SK-N-SH treated with all-trans-retinoic acid at 6 μM for 48 hours (cell line): ENCODE measurements at regions not wholly inside any gene's neighbourhood (a gene's known extent, or its start where the extent isn't known, plus 50 kb on each side); places are given as distances from the start of the nearest gene placed in this dataset.
"Not testable (repeated sequence)": the region's sequence is repeated elsewhere in the genome, so short reads cannot be mapped to it uniquely, and the experiment has no call there.

Experiments
- ARNTL ChIP-seq: fragments of 450-650 bp; formaldehyde crosslinking; IDR thresholded peaks from 2 replicates; pipeline ENCODE4 v1.5.0; 2020; ENCODE audit warnings: low read depth, mild to moderate bottlenecking, moderate library complexity, borderline replicate concordance
- BACH2 ChIP-seq: fragments of 250-450 bp; sonication (Bioruptor Pico); IDR thresholded peaks from 2 replicates; pipeline ENCODE4 v1.9.0; 2021; ENCODE audit warnings: mild to moderate bottlenecking, borderline replicate concordance
- ESRRG ChIP-seq: fragments of 250-450 bp; sonication (Bioruptor Pico); IDR thresholded peaks from 2 replicates; pipeline ENCODE4 v1.6.1; 2021; ENCODE audit warnings: mild to moderate bottlenecking
- OSR1 ChIP-seq: fragments of 250-450 bp; sonication (Bioruptor Pico); IDR thresholded peaks from 2 replicates; pipeline ENCODE4 v1.8.0; 2022; ENCODE audit warnings: moderate library complexity, mild to moderate bottlenecking, inconsistent platforms
- SNAI2 ChIP-seq: fragments of 250-450 bp; sonication (Bioruptor Pico); IDR thresholded peaks from 2 replicates; pipeline ENCODE4 v1.5.0; 2020; ENCODE audit warnings: mild to moderate bottlenecking, moderate library complexity
- ZFP3 ChIP-seq: fragments of 250-450 bp; sonication (Bioruptor Pico); IDR thresholded peaks from 2 replicates; pipeline ENCODE4 v1.5.0; 2020; ENCODE audit warnings: mild to moderate bottlenecking, moderate library complexity
- ZNF565 ChIP-seq: fragments of 450-650 bp; formaldehyde crosslinking; conservative IDR thresholded peaks from 2 replicates; pipeline ENCODE4 v1.5.0; 2020; ENCODE audit warnings: low read depth, mild to moderate bottlenecking, moderate library complexity
- ZNF70 ChIP-seq: fragments of 450-650 bp; formaldehyde crosslinking; IDR thresholded peaks from 2 replicates; pipeline ENCODE4 v1.5.0; 2020; ENCODE audit warnings: mild to moderate bottlenecking, moderate library complexity
- ZNF8 ChIP-seq: fragments of 450-650 bp; formaldehyde crosslinking; IDR thresholded peaks from 2 replicates; pipeline ENCODE4 v1.5.0; 2020; ENCODE audit warnings: mild to moderate bottlenecking, moderate library complexity
- TF ChIP-seq, protein P1 (sequence below): fragments of 250-450 bp; sonication (Bioruptor Pico); IDR thresholded peaks from 2 replicates; pipeline ENCODE4 v1.8.0; 2020; ENCODE audit warnings: mild to moderate bottlenecking, moderate library complexity, borderline replicate concordance
- TF ChIP-seq, protein P2 (sequence below): fragments of 250-450 bp; sonication (Bioruptor Pico); IDR thresholded peaks from 2 replicates; pipeline ENCODE4 v1.8.0; 2021; ENCODE audit warnings: low read depth, mild to moderate bottlenecking, moderate library complexity, borderline replicate concordance
- TF ChIP-seq, protein P3 (sequence below): fragments of 250-450 bp; sonication (Bioruptor Pico); IDR thresholded peaks from 2 replicates; pipeline ENCODE4 v1.5.1; 2020; ENCODE audit warnings: low read depth, mild to moderate bottlenecking, moderate library complexity

DNA sequence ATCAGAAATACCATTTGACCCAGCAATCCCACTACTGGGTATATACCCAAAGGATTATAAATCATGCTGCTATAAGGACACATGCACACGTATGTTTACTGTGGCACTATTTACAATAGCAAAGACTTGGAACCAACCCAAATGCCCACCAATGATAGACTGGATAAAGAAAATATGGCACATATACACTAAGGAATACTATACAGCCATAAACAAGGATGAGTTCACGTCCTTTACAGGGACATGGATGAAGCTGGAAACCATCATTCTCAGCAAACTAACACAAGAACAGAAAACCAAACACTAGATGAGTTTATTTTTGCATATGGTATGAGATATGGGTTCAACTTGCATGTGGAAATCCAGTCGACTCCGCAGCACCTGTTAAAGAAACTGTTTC lies 168.8 kb upstream of the FGF13 start:
- TF ChIP-seq ZNF8 (CRISPR knock-in tag); SNAI2 (CRISPR knock-in tag); OSR1 (CRISPR knock-in tag); ZNF70; BACH2 (CRISPR knock-in tag); ZFP3; ZNF565 (CRISPR knock-in tag); ARNTL (CRISPR knock-in tag); ESRRG (CRISPR knock-in tag): not testable (repeated sequence)
- TF ChIP-seq, protein P1, sequence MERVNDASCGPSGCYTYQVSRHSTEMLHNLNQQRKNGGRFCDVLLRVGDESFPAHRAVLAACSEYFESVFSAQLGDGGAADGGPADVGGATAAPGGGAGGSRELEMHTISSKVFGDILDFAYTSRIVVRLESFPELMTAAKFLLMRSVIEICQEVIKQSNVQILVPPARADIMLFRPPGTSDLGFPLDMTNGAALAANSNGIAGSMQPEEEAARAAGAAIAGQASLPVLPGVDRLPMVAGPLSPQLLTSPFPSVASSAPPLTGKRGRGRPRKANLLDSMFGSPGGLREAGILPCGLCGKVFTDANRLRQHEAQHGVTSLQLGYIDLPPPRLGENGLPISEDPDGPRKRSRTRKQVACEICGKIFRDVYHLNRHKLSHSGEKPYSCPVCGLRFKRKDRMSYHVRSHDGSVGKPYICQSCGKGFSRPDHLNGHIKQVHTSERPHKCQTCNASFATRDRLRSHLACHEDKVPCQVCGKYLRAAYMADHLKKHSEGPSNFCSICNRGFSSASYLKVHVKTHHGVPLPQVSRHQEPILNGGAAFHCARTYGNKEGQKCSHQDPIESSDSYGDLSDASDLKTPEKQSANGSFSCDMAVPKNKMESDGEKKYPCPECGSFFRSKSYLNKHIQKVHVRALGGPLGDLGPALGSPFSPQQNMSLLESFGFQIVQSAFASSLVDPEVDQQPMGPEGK (CRISPR knock-in tag), result not testable (repeated sequence)
- TF ChIP-seq, protein P2, sequence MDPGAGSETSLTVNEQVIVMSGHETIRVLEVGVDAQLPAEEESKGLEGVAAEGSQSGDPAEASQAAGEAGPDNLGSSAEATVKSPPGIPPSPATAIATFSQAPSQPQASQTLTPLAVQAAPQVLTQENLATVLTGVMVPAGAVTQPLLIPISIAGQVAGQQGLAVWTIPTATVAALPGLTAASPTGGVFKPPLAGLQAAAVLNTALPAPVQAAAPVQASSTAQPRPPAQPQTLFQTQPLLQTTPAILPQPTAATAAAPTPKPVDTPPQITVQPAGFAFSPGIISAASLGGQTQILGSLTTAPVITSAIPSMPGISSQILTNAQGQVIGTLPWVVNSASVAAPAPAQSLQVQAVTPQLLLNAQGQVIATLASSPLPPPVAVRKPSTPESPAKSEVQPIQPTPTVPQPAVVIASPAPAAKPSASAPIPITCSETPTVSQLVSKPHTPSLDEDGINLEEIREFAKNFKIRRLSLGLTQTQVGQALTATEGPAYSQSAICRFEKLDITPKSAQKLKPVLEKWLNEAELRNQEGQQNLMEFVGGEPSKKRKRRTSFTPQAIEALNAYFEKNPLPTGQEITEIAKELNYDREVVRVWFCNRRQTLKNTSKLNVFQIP, result not testable (repeated sequence)
- TF ChIP-seq, protein P3, sequence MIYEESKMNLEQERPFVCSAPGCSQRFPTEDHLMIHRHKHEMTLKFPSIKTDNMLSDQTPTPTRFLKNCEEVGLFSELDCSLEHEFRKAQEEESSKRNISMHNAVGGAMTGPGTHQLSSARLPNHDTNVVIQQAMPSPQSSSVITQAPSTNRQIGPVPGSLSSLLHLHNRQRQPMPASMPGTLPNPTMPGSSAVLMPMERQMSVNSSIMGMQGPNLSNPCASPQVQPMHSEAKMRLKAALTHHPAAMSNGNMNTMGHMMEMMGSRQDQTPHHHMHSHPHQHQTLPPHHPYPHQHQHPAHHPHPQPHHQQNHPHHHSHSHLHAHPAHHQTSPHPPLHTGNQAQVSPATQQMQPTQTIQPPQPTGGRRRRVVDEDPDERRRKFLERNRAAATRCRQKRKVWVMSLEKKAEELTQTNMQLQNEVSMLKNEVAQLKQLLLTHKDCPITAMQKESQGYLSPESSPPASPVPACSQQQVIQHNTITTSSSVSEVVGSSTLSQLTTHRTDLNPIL (CRISPR knock-in tag), result not testable (repeated sequence)
